ENCODE measurements at regions not wholly inside any gene's neighbourhood (a gene's known extent, or its start where the extent isn't known, plus 50 kb on each side); places are given as distances from the start of the nearest gene placed in this dataset.

DNA sequence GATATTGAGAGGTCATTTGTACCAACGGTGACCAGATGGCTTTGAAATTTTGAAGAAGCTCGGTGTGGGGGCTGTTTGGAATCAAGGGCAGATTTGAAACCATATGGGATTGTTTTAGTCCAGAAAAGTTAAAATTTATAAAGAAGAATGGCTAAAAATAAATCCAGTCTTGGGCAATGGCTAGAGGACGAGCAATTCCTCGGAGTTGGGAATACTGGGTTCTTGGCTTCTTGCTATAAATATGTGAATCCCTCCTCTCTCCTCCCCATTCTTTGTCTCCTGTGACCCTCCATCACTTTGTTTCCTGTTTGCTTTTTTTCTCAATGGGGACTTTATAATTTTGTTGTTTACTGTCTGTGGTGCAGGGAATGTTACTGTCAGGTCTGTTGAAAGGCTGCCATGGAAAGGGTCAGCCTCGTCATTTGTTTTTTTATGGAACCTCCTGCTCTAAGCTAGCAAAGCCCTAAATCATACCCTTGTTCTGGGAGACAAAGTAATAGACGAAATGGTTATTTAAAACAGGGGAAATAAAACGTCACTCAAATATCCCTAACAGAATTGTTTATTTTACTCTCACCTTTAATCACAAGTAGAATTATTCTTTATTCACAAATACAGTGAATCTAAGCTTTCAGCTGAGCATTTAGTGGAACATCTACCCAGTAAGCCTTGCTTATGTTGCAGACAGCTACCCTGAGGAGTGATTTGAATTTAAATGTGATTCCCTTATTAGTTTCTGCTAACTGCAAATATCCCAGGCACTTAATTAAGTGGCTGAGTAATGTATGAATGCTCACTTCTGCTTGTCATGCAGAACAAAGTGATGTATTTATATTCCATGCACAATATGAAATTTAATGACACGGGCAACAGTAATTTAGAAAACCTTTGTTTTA lies 273.1 kb upstream of the NOVA1 start:
- DNase-seq (no peak), ATAC-seq (no peak)
- TF ChIP-seq, protein P1, sequence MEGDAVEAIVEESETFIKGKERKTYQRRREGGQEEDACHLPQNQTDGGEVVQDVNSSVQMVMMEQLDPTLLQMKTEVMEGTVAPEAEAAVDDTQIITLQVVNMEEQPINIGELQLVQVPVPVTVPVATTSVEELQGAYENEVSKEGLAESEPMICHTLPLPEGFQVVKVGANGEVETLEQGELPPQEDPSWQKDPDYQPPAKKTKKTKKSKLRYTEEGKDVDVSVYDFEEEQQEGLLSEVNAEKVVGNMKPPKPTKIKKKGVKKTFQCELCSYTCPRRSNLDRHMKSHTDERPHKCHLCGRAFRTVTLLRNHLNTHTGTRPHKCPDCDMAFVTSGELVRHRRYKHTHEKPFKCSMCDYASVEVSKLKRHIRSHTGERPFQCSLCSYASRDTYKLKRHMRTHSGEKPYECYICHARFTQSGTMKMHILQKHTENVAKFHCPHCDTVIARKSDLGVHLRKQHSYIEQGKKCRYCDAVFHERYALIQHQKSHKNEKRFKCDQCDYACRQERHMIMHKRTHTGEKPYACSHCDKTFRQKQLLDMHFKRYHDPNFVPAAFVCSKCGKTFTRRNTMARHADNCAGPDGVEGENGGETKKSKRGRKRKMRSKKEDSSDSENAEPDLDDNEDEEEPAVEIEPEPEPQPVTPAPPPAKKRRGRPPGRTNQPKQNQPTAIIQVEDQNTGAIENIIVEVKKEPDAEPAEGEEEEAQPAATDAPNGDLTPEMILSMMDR (IDR thresholded peaks at IDR 0.05) = no peak
- no peak overlapping the region for H3K27ac ChIP-seq
- H3K4me1 ChIP-seq = no peaks in the 10 kb centered on the region
- no peaks in the 10 kb centered on the region for H3K27me3 ChIP-seq
- intact Hi-C loops (cut with DNase I) = no loop called here
- H3K9me3 ChIP-seq = no peaks in the 10 kb centered on the region
- no peaks in the 10 kb centered on the region for H3K36me3 ChIP-seq
- H3K4me3 ChIP-seq = no peak overlapping the region

DNA sequence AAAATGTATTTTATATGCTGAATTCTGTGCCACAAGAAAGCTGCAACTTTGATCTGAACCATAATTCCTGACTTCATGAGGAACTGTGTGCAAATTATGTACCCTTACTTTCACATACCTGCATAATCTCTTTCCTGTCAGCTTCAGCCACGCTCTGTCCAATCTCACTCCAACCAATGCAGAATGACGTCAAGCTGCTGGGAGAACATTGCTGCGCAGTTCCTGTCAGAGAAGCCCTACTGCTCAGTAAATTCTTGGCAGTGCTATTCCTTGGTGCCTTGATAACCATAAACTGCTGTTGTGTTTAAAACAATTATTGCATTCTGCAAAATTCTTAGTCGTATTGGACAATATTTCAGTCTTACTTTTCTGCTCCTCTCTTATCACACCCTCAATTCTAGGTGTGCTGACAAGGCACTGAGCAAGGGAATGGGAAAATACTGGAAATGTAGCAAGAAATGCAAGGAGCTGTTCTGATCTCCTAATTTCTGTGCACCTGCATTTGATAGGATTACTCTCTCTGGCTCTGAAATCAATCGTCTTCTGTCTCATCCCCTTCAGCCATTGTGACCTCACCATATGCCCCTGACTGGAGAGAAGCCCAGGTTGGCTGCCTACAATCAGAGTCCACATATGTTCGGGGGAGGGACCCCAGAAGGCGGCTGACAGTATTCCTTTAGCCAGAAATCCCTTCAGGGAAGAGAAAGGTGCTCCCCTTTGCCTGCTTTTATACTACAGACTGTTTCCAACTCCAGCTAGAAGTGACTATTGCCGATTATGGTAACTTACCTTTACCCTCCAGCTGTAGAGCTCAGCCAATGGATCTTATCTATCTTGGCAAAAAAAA lies 274.9 kb upstream of the NOVA1 start:
- Histone ChIP-seq H3K36me3 (no peaks in the 10 kb centered on the region), H3K27me3 (no peaks in the 10 kb centered on the region), H3K27ac (no peak overlapping the region), H3K9me3 (no peaks in the 10 kb centered on the region), H3K4me3 (no peak overlapping the region), H3K4me1 (no peaks in the 10 kb centered on the region)
- DNase-seq = no peak
- ATAC-seq = no peak
- TF ChIP-seq, protein P1 (IDR thresholded peaks at IDR 0.05) = no peak
- intact Hi-C loops (cut with DNase I) = no loop called here

DNA sequence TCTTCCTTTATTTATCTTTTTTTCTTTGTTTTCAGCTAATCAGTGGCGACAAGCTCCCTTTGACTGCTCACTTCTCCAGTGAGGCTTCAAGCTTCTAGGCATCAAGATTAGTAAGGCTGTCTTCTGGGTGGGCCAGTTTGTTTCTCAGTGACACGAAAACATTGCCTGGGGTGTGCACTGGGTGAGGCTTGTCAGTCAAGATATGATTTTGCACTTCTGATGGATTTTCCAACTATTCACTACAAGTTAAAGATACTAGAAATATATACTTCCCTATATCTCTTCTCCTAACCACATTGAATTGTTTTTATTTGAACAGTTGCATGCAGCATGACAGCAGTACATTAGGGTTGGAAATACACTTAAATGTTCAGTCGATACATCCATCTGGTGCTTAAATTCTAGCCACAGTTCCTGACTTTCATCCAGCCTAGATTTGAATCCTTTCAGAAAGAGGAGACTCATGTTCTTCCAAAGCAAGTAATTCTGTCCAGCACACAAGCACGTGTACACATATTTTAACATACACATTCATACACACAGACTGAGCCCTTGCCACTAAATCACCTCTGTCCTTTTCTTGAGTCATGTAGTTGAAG lies 275.6 kb upstream of the NOVA1 start:
- no peaks in the 10 kb centered on the region for H3K4me1 ChIP-seq
- no peaks in the 10 kb centered on the region for H3K27me3 ChIP-seq
- H3K9me3 ChIP-seq = no peaks in the 10 kb centered on the region
- no peak overlapping the region for H3K4me3 ChIP-seq
- intact Hi-C loops (cut with DNase I) = no loop called here
- no peak overlapping the region for H3K27ac ChIP-seq
- TF ChIP-seq, protein P1 (IDR thresholded peaks at IDR 0.05) = no peak
- ATAC-seq = no peak
- no peaks in the 10 kb centered on the region for H3K36me3 ChIP-seq
- DNase-seq = no peak

DNA sequence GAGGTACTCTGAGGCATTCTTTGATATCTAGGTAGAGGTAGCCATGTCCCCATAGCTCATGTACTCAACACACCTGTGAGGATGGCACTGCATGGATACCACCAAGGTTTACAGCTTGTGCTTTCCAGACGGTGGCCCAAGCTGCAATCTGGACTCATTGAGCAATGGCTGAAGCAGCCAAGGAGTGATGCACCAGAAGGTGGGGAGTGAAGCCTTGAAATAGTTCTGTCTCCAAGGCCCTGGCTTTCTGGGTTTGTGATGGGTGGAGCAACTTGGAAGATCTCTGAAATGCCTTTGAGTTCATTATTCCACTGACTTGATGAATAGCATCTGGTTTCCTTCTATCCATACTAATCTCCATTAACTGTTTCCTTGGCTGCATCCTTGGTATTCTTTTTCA lies 290.0 kb upstream of the NOVA1 start:
- TF ChIP-seq, protein P1 (IDR thresholded peaks at IDR 0.05) = no peak
- ATAC-seq = no peak
- H3K27me3 ChIP-seq = no peaks in the 10 kb centered on the region
- H3K27ac ChIP-seq = no peak overlapping the region
- no peaks in the 10 kb centered on the region for H3K36me3 ChIP-seq
- no peaks in the 10 kb centered on the region for H3K9me3 ChIP-seq
- intact Hi-C loops (cut with DNase I) = no loop called here
- no peaks in the 10 kb centered on the region for H3K4me1 ChIP-seq
- no peak for DNase-seq
- H3K4me3 ChIP-seq = no peak overlapping the region

DNA sequence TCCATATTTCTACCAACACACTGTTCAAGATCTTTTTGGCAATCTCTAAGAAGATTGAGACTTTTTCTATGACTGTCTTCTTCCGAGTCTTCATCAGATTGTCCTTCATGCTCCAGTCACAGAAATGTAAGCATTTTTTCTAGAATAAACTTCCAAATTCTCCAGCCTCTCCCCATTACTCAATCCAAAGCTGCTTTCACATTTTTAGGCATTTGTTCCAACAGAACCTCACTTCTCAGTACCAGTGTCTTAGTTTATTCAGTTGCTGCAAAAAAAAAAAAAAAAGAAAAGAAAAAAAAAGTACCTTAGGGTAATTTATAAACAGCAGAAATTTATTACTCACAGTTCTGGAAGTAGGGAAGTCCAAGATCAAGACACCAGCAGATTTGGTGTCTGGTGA lies 290.8 kb upstream of the NOVA1 start:
- H3K4me1 ChIP-seq = no peaks in the 10 kb centered on the region
- H3K9me3 ChIP-seq = no peaks in the 10 kb centered on the region
- intact Hi-C loops (cut with DNase I) = no loop called here
- DNase-seq = no peak
- TF ChIP-seq, protein P1 (IDR thresholded peaks at IDR 0.05) = no peak
- no peaks in the 10 kb centered on the region for H3K36me3 ChIP-seq
- no peak overlapping the region for H3K4me3 ChIP-seq
- ATAC-seq = no peak
- H3K27me3 ChIP-seq = no peaks in the 10 kb centered on the region
- H3K27ac ChIP-seq = no peak overlapping the region
